ENCODE measurements at regions not wholly inside any gene's neighbourhood (a gene's known extent, or its start where the extent isn't known, plus 50 kb on each side); places are given as distances from the start of the nearest gene placed in this dataset.

- Histone ChIP-seq H3K36me3 (no peaks in the 10 kb centered on the region), H3K27me3 (no peaks in the 10 kb centered on the region), H3K27ac (no peak overlapping the region), H3K4me3 (no peak overlapping the region), H3K9me3 (no peaks in the 10 kb centered on the region), H3K4me1 (no peaks in the 10 kb centered on the region)
- TF ChIP-seq CTCF (IDR thresholded peaks at IDR 0.05): no peak
- no peak for TF ChIP-seq POLR2AphosphoS5 (IDR thresholded peaks at IDR 0.05)
- no peak for TF ChIP-seq POLR2A (IDR thresholded peaks at IDR 0.05)
- intact Hi-C loops (cut with DNase I; ENCODE audit: low total_unique reads): no loop called here
- no peak for DNase-seq (ENCODE audit: low spot score in 2 of 2)
Observed at GRCh38 chr4:30924495-30924894, 204.3 kb downstream of the PCDH7 start.

- Histone ChIP-seq H3K27ac (no peak overlapping the region), H3K36me3 (no peaks in the 10 kb centered on the region), H3K9me3 (no peaks in the 10 kb centered on the region), H3K4me3 (no peak overlapping the region), H3K27me3 (no peaks in the 10 kb centered on the region), H3K4me1 (no peaks in the 10 kb centered on the region)
- TF ChIP-seq POLR2AphosphoS5 (IDR thresholded peaks at IDR 0.05) (no peak), CTCF (IDR thresholded peaks at IDR 0.05) (no peak), POLR2A (IDR thresholded peaks at IDR 0.05) (no peak)
- intact Hi-C loops (cut with DNase I; ENCODE audit: low total_unique reads): no loop called here
- DNase-seq (ENCODE audit: low spot score in 2 of 2): no peak
Observed at GRCh38 chr4:30929649-30930048, 209.5 kb downstream of the PCDH7 start.

GRCh38 chr4:30930276-30930675 is 210.1 kb downstream of the PCDH7 start:
- intact Hi-C loops (cut with DNase I; ENCODE audit: low total_unique reads): no loop called here
- TF ChIP-seq CTCF (IDR thresholded peaks at IDR 0.05): no peak
- TF ChIP-seq POLR2A (IDR thresholded peaks at IDR 0.05): no peak
- TF ChIP-seq POLR2AphosphoS5 (IDR thresholded peaks at IDR 0.05): no peak
- Histone ChIP-seq H3K36me3 (no peaks in the 10 kb centered on the region), H3K27me3 (no peaks in the 10 kb centered on the region), H3K4me3 (no peak overlapping the region), H3K9me3 (no peaks in the 10 kb centered on the region), H3K27ac (no peak overlapping the region), H3K4me1 (no peaks in the 10 kb centered on the region)
- DNase-seq (ENCODE audit: low spot score in 2 of 2): no peak

- intact Hi-C loops (cut with DNase I; ENCODE audit: low total_unique reads): no loop called here
- Histone ChIP-seq H3K36me3 (no peaks in the 10 kb centered on the region), H3K27ac (no peak overlapping the region), H3K27me3 (no peaks in the 10 kb centered on the region), H3K9me3 (no peaks in the 10 kb centered on the region), H3K4me1 (no peaks in the 10 kb centered on the region), H3K4me3 (no peak overlapping the region)
- no peak for TF ChIP-seq CTCF (IDR thresholded peaks at IDR 0.05)
- TF ChIP-seq POLR2A (IDR thresholded peaks at IDR 0.05): no peak
- TF ChIP-seq POLR2AphosphoS5 (IDR thresholded peaks at IDR 0.05): no peak
- no peak for DNase-seq (ENCODE audit: low spot score in 2 of 2)
Observed at GRCh38 chr4:30932581-30932980, 212.4 kb downstream of the PCDH7 start.

- Histone ChIP-seq H3K27ac (no peak overlapping the region), H3K4me3 (no peak overlapping the region), H3K36me3 (no peaks in the 10 kb centered on the region), H3K4me1 (no peaks in the 10 kb centered on the region), H3K27me3 (no peaks in the 10 kb centered on the region), H3K9me3 (no peaks in the 10 kb centered on the region)
- no peak for DNase-seq (ENCODE audit: low spot score in 2 of 2)
- TF ChIP-seq POLR2A (IDR thresholded peaks at IDR 0.05) (no peak), POLR2AphosphoS5 (IDR thresholded peaks at IDR 0.05) (no peak), CTCF (IDR thresholded peaks at IDR 0.05) (no peak)
- intact Hi-C loops (cut with DNase I; ENCODE audit: low total_unique reads): no loop called here
Observed at GRCh38 chr4:30939069-30939468, 218.9 kb downstream of the PCDH7 start.
